HG03139 (cell line): ENCODE measurements at regions not wholly inside any gene's neighbourhood (a gene's known extent, or its start where the extent isn't known, plus 50 kb on each side); places are given as distances from the start of the nearest gene placed in this dataset.

Experiments used
- ATAC-seq: cut with Tn5 transposase; IDR thresholded peaks from one replicate; pipeline ENCODE4 v1.9.1; 2021; ENCODE audit not compliant: unreplicated experiment

DNA sequence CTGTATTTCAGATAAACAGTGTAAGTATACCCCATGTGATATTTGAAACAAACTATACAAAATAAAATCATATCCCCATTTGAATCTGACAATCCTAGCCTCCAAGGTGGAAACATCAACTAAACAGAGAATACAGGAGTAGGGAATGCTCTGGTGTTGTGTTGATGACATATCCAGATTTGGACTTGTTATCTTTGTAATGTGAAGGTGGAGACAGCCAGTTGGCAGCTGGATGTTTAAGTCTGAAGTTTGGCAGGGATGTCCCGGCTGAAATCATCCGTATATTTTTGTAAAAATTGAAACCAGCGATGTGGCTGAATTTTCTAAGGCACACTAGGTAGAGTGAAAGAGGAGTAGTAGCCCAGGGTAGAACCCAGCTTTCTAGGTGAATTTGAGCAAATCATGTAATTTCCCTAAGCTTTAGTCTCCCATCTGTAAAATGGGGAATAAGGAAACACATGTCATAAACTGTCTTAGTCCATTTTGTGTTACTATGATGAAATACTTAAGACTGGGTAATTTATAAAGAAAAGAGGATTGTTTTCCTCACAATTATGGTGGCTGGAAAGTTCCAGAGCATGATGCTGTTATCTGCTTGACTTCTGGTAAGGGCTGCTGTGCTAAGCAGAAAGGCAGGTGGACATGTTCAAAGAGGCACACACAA, 246.6 kb upstream of the APCDD1 start:
- no peak for ATAC-seq

DNA sequence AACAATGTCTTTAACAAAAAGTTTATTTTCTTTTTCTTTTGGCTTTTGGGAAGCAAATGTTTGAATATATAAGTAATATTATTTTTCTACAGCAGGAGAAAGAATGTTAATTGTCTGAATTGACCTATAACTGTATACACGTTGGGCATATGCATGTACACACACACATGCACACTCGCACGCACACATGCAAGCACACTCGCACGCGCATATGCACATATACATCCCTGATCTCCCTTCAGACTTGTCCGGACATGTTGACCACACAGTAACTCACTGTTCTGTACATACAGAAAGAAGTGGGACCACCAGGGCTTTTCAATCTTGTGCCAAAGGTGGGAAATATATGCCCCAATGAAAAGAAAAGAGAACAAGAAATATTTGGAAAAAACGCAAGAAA, 245.1 kb upstream of the APCDD1 start:
- no peak for ATAC-seq

DNA sequence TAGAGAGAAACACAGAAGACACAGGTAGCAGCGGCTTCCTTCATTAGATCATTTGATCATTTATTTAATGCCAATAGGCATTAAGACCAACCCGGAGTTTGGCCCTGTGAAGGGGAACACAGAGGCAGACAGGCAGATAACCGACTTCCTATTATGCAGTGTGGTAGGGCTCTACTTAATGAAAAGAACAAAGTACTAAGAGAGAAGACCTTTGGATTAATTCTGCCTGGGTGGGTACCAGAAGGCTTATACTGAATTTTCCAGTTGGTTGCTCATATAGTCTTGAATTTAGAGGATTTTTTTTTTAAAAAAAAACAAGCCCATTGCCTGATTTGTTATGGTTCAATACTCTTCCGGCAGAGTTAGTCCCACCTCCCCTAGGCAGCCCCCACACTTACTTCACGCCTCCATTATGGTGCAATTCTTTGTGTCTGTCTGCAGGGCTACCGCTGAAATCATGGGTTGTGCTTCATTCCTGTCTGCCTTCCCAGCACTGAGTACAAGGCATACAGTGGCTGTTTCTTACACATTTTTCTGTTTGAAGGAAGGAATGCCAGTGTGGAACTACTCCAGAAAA, 244.3 kb upstream of the APCDD1 start:
- no peak for ATAC-seq

DNA sequence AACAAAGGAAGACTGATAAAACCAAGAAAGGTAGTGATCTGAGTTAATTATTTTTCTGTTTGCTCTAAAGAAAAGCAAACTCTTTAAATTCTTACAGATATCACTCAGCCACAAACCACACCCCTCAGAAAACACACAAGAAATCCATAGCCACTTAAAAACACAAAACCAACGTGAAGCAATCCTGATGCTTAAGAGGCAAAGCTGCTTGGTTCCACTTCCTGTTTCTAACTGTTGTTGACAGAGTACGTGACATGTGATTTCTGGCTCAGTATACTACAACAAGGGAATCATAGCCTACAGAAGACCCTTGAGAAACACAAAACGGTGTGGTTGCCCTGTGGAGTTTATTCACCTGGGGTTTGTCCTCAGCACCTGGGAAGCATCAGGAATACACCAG, 240.9 kb upstream of the APCDD1 start:
- peak; percentile 84 for ATAC-seq

DNA sequence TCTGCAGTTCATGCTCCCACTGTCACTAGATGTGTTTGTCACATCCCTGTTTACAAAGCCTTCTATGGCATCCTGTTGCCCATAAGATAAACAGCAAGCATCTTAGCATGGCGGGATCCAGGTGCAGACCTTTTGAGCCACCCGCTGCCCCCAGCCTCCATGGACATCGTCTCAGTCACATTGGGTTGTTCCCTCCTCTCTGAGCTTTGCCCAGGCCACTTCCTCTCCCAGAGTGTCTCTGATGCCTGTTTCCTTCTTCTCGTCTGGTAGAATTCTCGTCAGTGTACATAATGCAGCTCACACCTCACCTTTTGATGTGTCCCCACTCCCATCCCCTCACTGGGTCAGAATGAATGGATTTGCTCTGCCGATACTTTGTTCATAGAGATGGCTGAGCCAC, 239.0 kb upstream of the APCDD1 start:
- ATAC-seq = no peak

DNA sequence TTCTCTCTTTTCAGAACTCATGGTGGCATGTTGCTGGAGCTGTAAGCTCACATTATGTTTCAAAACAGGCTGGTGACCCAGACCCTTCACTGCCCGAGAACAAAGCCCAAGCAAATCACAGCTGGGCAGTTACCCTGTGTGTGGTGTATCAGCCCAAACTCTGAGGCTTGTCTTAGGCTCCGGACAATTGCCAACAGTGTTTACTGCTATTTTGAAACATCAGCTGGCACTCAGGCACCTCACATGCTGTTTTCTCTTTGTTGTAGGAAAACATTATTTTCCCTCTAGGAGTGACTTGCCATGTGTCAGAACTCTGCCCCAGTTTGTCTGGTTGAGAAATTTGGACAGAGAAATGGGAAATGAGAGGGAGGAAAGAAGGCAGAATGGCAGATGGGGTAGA, 237.6 kb upstream of the APCDD1 start:
- ATAC-seq = no peak

DNA sequence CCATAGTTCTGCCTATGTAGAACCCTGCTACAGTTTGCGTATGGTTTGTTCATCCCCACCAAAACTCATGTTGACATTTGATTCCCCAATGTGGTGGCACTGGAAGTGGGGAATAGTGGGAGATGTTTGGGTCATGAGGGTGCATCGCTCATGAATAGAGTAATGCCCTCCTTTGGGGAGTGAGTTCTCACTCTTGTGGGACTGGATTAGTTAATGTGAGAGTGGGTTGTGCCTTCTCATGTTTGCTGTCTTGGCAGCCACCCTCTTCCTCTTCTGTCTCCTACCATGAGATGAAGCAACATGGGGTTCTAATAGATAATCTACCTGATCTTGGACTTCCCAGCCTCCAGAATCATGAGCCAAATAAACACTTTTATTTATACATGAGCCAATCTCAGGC, 237.2 kb upstream of the APCDD1 start:
- ATAC-seq = no peak

DNA sequence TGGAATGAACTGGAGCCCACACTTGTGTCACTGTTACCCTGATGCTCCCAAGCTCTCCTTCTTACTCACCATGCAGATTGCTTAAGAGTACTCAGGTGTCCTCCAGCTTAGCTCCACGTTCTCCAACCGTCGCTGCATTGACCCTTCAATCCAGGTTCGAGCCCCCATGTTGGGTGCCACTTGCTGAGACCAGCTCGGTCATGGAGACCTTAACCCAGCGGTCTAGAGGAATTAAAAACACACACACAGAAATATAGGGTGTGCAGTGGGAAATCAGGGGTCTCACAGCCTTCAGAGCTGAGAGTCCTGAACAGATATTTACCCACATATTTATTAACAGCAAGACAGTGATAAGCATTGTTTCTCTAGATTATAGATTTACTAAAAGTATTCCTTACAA, 229.1 kb upstream of the APCDD1 start:
- ATAC-seq = no peak

DNA sequence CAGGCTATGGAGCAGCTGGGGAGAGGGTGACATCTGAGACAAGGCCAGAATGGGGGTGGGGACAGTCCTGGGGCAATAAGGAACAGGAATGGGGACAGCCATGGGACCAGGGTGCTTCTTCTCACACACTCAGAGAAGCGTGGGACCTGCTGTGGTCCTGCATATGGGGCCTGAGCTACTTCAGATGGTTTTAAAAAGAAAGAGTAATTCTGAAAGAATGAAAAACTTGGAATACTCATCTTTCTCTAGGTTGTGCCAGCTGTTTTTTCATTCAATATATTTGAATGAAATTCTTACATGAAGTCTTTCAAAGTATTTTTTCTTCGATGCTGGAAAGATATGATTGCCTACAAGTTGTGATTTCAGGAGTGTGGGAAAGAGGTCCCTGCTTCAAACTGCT, 227.5 kb upstream of the APCDD1 start:
- no peak for ATAC-seq

DNA sequence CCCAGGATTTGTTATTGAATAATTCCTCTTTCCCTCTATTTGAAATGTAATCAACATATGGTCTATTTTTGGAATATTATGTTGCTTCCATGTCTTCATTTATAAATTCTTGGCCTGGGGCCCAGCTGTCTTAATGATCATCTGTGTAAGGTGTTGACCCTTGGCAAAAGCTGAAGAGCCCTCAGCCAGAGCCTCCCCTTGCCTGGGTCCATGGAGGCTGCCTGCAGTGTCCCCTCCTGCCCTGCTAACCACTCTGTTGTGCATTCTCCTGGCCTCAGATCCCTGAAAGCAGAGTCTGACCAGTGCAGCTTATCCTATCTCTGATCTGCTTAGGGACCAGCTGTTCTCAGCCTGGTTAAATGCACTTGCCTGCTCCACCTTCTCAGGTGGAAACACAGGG, 226.1 kb upstream of the APCDD1 start:
- no peak for ATAC-seq

DNA sequence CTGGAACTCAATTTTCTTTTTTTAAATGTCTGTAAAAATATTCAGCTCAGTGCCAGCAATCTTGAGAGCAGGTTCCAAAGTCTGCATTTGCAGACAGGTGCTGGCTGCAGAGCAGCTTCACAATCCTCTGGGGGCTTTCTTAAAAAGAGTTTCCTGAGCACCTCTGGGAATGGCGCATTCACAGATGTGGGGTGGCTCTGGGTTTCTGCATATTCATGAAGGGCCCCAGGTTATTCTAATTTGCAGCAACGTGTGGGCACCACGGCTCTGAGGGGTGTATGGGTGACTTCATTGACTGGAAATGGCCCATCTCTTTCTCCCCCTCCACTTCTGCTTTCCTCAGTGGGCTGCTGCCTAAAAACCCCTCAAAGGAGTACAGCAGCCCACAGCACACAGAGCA, 225.0 kb upstream of the APCDD1 start:
- ATAC-seq = no peak

DNA sequence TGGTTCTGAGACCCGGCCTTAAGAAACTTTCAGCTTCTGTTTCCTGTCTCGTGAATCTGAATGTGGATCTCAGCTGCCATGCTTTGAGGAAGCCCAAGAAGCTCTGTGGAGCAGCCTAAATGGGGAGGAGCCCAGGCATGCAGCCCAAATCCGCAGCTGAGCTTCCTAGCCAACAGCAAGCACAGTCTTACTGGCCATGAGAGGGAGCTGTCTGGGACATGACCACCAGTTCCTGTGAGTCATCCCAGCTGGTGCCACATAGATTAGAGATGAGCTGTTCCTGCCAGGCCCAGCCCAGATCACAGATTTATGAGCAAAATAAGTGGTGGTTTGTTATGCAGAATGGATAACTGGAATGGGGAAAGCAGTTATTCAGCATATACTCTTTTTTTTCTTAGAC, 224.4 kb upstream of the APCDD1 start:
- ATAC-seq = no peak

DNA sequence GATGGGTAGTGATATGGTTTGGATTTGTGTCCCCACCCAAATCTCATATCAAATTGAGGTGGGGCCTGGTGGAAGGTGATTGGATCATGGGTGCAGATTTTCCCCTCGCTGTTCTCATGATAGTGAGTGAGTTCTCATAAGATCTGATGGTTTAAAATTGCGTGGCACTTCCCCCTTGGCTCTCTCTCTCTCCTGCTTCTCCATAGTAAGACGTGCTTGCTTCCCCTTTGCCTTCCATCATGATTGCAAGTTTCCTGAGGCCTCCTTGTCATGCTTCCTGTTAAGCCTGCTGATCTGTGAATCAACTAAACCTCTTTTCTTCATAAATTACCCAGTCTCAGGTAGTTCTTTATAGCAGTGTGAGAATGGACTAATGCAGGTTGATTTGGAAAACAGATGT, 223.2 kb upstream of the APCDD1 start:
- ATAC-seq = no peak

DNA sequence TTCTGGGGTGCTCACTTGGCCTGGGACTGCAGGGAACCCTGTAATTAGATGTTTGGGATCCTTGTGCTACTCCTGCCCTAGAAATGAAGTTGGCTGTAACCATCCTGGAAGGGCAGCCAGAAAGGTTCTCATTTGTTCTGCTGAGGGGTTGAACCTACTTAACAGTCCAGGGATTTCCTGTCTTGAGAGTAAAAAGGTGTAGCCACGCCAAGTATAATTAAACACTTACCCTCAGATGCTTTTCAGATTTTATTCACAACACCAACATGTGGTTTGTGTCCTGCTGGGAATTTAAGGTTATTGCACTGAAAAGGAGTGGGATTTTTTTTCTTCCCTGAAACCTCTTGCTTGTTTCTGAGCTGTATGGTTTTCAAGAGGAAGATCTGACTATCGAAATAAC, 222.4 kb upstream of the APCDD1 start:
- no peak for ATAC-seq

DNA sequence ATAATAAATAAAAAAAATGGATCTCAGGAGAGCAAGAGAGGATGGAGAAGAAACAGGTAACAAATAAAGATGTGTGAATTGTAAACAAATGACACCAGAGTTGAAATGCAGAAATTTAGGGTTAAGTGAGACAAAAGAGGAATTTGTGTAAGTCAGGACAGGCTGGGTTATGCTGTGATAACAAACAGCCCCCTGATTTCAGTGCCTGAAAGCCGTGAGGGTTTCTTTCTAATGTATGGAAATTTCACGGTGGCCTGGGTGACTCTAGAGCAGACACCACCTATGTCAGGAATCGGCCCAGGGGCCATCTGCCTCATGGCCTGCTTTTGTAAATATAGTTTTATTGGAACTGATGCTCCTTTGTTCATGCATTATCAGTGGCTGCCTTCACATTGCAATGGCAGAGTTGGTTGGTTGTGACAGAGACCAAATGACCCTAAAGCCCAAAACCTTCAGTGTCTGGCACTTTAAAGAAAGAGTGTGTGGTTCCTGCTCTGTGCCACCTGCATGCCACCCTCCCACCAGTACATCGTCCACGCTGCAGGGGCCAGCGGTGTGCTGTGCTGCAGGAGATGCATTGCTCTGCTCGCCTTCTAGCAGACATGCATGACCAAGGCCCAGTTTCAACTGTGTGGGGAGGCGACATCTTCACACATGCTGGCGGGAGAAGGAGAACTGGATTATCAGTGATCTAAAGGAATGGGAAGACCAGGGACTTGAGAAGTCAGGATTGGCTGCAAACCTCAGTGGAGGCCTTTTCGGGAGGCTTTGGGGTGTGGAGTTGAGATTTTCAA, 221.2 kb upstream of the APCDD1 start:
- ATAC-seq = no peak

DNA sequence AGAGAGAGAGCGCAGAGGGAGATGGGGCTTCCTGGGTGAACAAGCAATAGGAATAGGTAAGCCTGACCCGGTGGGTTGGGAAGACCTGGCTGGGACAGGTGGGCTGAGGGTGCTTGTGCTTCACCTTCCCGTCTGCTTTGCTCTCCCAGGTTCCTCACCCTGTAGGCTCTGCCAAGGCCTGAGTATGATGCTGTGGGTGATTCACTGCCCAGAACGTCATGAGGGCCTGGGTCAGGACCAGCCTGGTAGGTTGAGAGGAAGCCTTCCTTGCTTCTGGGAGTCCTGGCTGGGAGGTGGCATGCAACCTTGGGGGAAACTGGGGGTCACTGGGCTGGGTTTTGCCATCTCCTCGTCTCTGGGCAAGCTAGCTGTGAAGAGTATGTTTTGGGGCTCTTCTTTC, 220.2 kb upstream of the APCDD1 start:
- ATAC-seq = no peak

DNA sequence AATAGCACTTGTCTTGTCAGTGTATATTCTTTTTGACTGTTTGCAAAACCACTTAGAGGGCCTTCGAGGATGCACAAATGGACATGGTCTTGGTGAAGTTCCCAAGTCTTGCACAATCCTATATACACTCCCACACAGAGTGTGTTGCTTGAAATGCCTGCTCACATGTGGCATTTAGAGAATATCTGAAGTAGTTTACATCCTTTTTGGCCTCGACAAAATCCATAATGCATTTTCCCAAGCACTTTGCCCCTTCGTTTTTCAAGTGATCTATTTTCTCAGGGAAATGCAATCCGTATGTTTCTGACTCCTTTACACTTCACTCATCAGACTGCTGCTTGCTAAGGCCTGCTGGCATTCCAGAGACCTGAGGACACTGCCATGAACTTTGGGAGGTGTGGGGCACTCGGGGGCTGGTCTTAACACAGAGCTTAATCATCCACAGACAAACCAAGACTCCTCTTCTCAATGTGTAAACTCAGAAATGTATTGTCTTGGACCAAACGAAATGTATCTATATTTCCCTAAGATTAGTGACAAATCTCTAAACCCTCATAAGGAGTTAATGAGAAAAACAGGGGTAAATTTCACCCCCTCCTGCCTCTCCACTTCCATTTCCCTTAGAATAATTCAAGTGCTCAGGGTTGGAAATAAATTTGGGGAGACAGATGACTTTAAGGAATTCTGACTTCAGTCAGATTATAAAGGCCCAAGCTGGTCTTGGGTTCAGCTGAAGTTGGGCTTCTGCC, 219.3 kb upstream of the APCDD1 start:
- ATAC-seq = no peak

DNA sequence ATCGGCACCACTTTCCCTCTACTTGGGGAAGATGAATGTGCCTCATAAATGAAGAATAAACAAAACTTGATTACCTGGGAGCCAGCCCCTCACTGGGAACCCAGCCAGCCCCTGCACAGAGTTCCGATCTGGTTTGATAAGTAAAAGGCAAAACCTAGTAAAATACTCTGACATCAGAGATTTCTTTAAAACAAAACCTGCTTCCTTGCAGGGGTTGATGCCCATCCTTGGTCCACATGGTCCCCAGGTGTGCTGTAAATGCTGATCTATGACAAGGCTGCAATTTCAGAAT, 218.8 kb upstream of the APCDD1 start:
- ATAC-seq = no peak

DNA sequence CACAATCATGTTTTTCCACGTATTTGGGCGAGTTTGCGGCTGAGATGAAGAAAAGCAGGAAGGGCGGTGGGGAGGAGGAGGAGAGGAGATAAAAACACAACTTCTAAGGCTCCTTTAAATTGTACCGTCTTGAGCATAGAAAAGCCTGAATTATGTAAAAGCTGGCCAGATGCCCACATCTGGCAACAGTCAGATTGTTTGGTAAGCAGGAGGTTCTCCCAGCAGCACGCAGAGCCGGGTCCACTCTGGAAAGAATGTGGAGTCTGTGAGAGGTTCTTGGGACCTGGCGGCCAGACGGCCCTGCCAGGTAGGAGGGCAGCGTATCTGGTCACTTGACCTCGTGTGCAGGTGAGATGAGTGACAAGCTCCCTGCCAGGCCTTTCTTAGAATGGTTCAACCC, 215.3 kb upstream of the APCDD1 start:
- ATAC-seq = no peak

DNA sequence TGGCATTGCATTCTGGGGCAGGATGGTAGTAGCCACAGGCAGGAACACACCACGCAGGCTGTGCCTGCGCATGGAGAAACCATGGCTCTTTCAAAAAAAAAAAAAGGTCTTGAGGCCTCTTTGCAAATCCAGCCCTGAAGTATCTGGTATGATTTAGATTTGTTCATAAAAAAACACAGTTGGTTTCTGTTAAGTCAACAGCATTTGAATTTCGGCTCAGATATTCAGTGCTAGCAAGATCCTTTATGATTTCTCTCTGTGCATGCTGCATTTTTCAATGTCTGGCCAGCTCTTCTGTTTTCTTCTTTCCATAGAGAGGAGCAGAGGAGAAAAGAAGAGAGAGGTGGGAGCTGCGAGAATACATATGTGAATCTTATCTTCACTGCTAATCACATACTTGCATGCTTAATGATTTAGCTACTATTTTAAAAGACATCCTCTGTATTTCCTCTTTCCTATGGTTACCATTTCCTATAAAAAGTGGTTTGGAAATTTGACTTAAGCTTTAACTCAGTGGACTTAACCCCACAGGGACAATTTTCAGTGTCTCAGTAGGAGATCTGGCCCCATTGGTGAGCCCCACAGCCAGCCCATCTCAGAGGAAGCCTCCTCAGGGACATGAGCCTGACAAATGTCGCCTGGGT, 214.3 kb upstream of the APCDD1 start:
- no peak for ATAC-seq

DNA sequence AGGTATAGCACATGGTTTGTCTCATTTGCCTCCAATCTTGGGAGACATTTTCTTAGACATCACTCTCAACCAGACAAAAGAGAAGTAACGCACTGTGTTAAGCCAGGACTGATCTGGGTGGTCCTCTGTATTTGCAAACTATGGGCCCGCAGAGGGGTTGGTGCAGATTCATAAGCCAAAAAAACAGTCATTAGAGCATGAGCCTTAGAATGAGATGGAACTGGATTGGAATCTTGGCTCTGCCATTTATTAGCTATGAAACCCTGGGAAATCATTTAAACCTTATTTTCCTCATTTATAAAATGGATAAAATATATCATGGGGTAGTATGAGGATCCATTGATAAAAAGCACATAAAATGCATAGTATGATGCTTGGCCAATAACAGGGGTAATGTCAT, 213.5 kb upstream of the APCDD1 start:
- ATAC-seq = no peak

DNA sequence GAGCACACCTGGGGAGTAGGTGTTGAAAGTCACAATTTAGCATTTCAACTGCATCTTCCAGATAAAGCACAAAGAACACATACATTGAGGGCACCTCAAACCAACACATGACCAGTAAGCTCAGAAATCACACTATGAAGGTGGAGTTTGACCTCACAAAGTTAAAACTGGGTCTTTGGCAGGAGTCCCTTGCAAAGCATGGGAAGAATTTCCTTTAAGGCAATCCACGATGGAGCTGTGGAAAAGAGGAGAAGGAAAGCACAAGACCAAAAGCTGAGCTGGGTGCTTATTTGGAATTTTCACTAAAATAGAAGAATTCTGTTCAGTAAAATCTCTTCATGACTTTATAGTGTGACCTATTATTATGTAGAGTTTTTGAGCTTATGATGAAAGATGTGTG, 212.9 kb upstream of the APCDD1 start:
- ATAC-seq = no peak
